CD4-positive, alpha-beta T cell treated with Interleukin-6 at 100 ng/mL for 8 hours (primary cell): ENCODE measurements at regions not wholly inside any gene's neighbourhood (a gene's known extent, or its start where the extent isn't known, plus 50 kb on each side); places are given as distances from the start of the nearest gene placed in this dataset.

Experiments used
- DNase-seq: peaks from one replicate; pipeline ENCODE4 v3.0.0-alpha.2; 2020; ENCODE audit warnings: mixed read lengths, low spot score

- DNase-seq, result no peak
Observed at GRCh38 chr10:24010436-24010970, 198.4 kb upstream of the KIAA1217 start.

- DNase-seq, result no peak
Observed at GRCh38 chr10:24012249-24012803, 196.6 kb upstream of the KIAA1217 start.

GRCh38 chr10:24027107-24027506, 181.8 kb upstream of the KIAA1217 start:
- DNase-seq, result no peak

- no peak for DNase-seq
Observed at GRCh38 chr10:24034571-24034970, 174.4 kb upstream of the KIAA1217 start.

- no peak for DNase-seq
Observed at GRCh38 chr10:24035761-24036160, 173.2 kb upstream of the KIAA1217 start.

GRCh38 chr10:24039315-24039714, 169.6 kb upstream of the KIAA1217 start:
- no peak for DNase-seq

GRCh38 chr10:24039897-24040296, 169.0 kb upstream of the KIAA1217 start:
- DNase-seq, result no peak

- no peak for DNase-seq
Observed at GRCh38 chr10:24041034-24041433, 167.9 kb upstream of the KIAA1217 start.

- DNase-seq, result no peak
Observed at GRCh38 chr10:24041834-24042233, 167.1 kb upstream of the KIAA1217 start.

- DNase-seq, result no peak
Observed at GRCh38 chr10:24042884-24043283, 166.1 kb upstream of the KIAA1217 start.

- DNase-seq, result no peak
Observed at GRCh38 chr10:24046060-24046459, 162.9 kb upstream of the KIAA1217 start.

- no peak for DNase-seq
Observed at GRCh38 chr10:24047176-24047575, 161.8 kb upstream of the KIAA1217 start.

- DNase-seq, result no peak
Observed at GRCh38 chr10:24054421-24054820, 154.5 kb upstream of the KIAA1217 start.

- no peak for DNase-seq
Observed at GRCh38 chr10:24080207-24080606, 128.7 kb upstream of the KIAA1217 start.

- DNase-seq, result no peak
Observed at GRCh38 chr10:24086296-24087086, 122.4 kb upstream of the KIAA1217 start.

GRCh38 chr10:24091256-24091655, 117.7 kb upstream of the KIAA1217 start:
- DNase-seq, result no peak

GRCh38 chr10:24096281-24096680, 112.7 kb upstream of the KIAA1217 start:
- no peak for DNase-seq

GRCh38 chr10:24097751-24098207, 111.2 kb upstream of the KIAA1217 start:
- no peak for DNase-seq

GRCh38 chr10:24104895-24105294, 104.0 kb upstream of the KIAA1217 start:
- no peak for DNase-seq

- no peak for DNase-seq
Observed at GRCh38 chr10:24113901-24114300, 95.0 kb upstream of the KIAA1217 start.

- no peak for DNase-seq
Observed at GRCh38 chr10:24114556-24114955, 94.4 kb upstream of the KIAA1217 start.

- no peak for DNase-seq
Observed at GRCh38 chr10:24115403-24115802, 93.5 kb upstream of the KIAA1217 start.

GRCh38 chr10:24118246-24118645, 90.7 kb upstream of the KIAA1217 start:
- no peak for DNase-seq
